PC-3 (cell line): ENCODE measurements at regions not wholly inside any gene's neighbourhood (a gene's known extent, or its start where the extent isn't known, plus 50 kb on each side); places are given as distances from the start of the nearest gene placed in this dataset.

Source experiments
- ATAC-seq: fragments of 200-7000 bp; cut with Tn5 transposase; 2 replicates; pipeline ENCODE4 v1.9.1; 2020; ENCODE audit warnings: mild to moderate bottlenecking, moderate library complexity
- BruUV-seq: library from RNA; stranded (reverse); fragments of 400-500 nt; replicated peaks from 2 replicates; lab custom pipeline; 2021; lab: Mats Ljungman, UMichigan
- CTCF ChIA-PET: fragments of 300-600 bp; sonication (Branson Sonifier 250); formaldehyde crosslinking; loops from one replicate; lab custom pipeline; 2022; ENCODE audit warnings: antibody characterized with exemption; lab: Charles Lee
- POLR2A ChIA-PET: fragments of 300-600 bp; sonication (Branson Sonifier 250); formaldehyde crosslinking; loops from one replicate; lab custom pipeline; 2022; ENCODE audit warnings: antibody characterized with exemption; ENCODE audit not compliant: unreplicated experiment; lab: Charles Lee
- DNase-seq: peaks from one replicate; pipeline ENCODE4 v3.0.0-alpha.2; 2015
- H2AFZ ChIP-seq: fragments of 300-600 bp; sonication (generic); 2 replicates; pipeline ENCODE4 v1.6.0; 2016; ENCODE audit warnings: antibody characterized with exemption, low read length
- H3F3A ChIP-seq: fragments of 300-600 bp; sonication (generic); one replicate; pipeline ENCODE4 v1.6.0; 2017; ENCODE audit warnings: antibody characterized with exemption, low read length, control low read depth, mild to moderate bottlenecking; ENCODE audit not compliant: unreplicated experiment
- H3K27ac ChIP-seq: fragments of 300-600 bp; sonication (generic); 2 replicates; pipeline ENCODE4 v1.5.1; 2016; ENCODE audit warnings: mild to moderate bottlenecking, low read length
- H3K27me3 ChIP-seq: fragments of 300-600 bp; sonication (generic); 2 replicates; pipeline ENCODE4 v1.6.1; 2016; ENCODE audit warnings: low read length, mixed read lengths
- H3K36me3 ChIP-seq: fragments of 300-600 bp; sonication (generic); 2 replicates; pipeline ENCODE4 v1.6.1; 2016; ENCODE audit warnings: low read depth, mixed run types, low read length, mixed read lengths
- H3K4me1 ChIP-seq: fragments of 300-600 bp; sonication (generic); 2 replicates; pipeline ENCODE4 v1.5.1; 2016; ENCODE audit warnings: low read length; ENCODE audit not compliant: insufficient read depth
- H3K4me2 ChIP-seq: fragments of 300-600 bp; sonication (generic); 2 replicates; pipeline ENCODE4 v1.6.0; 2016; ENCODE audit warnings: low read length
- H3K4me3 ChIP-seq: fragments of 300-600 bp; sonication (generic); 2 replicates; pipeline ENCODE4 v1.5.1; 2016; ENCODE audit warnings: mild to moderate bottlenecking, low read length, mixed read lengths
- H3K79me2 ChIP-seq: fragments of 300-600 bp; sonication (generic); 2 replicates; pipeline ENCODE4 v1.6.1; 2017; ENCODE audit warnings: low read length, mixed read lengths
- H3K9ac ChIP-seq: fragments of 300-600 bp; sonication (generic); 2 replicates; pipeline ENCODE4 v1.6.0; 2016; ENCODE audit warnings: mild to moderate bottlenecking, low read length
- H3K9me2 ChIP-seq: fragments of 300-600 bp; sonication (generic); replicated peaks from 2 replicates; pipeline ENCODE4 v1.6.1; 2016; ENCODE audit warnings: mixed run types, low read length, mixed read lengths
- H3K9me3 ChIP-seq: fragments of 300-600 bp; sonication (generic); 2 replicates; pipeline ENCODE4 v1.6.1; 2016; ENCODE audit warnings: low read length, mixed read lengths
- H4K20me1 ChIP-seq: fragments of 300-600 bp; sonication (generic); 2 replicates; pipeline ENCODE4 v1.6.1; 2016; ENCODE audit warnings: low read length, mixed read lengths
- CTCF ChIP-seq: fragments of 300-600 bp; sonication (generic); conservative IDR thresholded peaks from 2 replicates; pipeline ENCODE4 v1.5.1; 2017; ENCODE audit warnings: antibody characterized with exemption, low read depth, mild to moderate bottlenecking, low read length
- EZH2 ChIP-seq: fragments of 300-600 bp; sonication (generic); IDR thresholded peaks from one replicate; pipeline ENCODE4 v1.6.1; 2017; ENCODE audit warnings: antibody characterized with exemption, mild to moderate bottlenecking, low read length; ENCODE audit not compliant: unreplicated experiment
- EZH2phosphoT487 ChIP-seq: fragments of 300-600 bp; sonication (generic); IDR thresholded peaks from 2 replicates; pipeline ENCODE4 v1.6.1; 2018; ENCODE audit warnings: mild to moderate bottlenecking, antibody characterized with exemption, low read length, borderline replicate concordance
- intact Hi-C: fragments of 100-400 bp; cut with micrococcal nuclease; formaldehyde crosslinking; loops from 2 replicates; pipeline ENCODE4 v1.9.0; 2023

DNA sequence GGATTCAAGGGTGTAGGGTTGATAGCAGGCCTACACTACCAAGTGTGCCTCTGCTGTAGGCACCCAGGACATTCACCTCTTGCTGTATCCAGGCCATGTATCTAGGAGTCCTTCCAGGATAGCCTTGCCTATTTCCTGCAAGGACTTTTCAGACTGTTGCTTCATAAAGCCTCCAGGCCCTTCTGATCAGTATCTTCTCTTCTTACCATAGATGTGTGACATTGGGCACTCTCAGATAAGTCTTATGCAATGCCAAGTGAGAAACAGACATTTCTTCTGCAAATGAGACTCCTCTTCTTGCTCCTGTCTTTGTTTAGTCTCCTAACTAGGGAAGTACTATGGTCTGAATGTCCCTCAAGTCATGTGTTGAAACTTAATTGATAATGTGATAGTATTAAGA lies 386.8 kb downstream of the ANKRD50 start:
- intact Hi-C loops, result loop anchor here (10.0 kb wide), 1 partner anchor 1201 kb away; no protein-coding TSS in a partner anchor
- Histone ChIP-seq H3K27ac (no peak overlapping the region), H3K4me1 (peaks cover 11% of the 10 kb centered on the region; the same call in 1 of the 2 replicates), H3K4me3 (no peak overlapping the region), H2AFZ (no peak overlapping the region), H3F3A (no peaks in the 10 kb centered on the region), H4K20me1 (no peaks in the 10 kb centered on the region), H3K4me2 (no peak overlapping the region), H3K79me2 (no peaks in the 10 kb centered on the region), H3K27me3 (no peaks in the 10 kb centered on the region), H3K36me3 (no peaks in the 10 kb centered on the region), H3K9me3 (no peaks in the 10 kb centered on the region), H3K9ac (no peak overlapping the region), H3K9me2 (no peaks in the 10 kb centered on the region)
- ATAC-seq (no peak), DNase-seq (no peak)
- CTCF ChIA-PET, result no interaction called here
- POLR2A ChIA-PET, result no interaction called here
- TF ChIP-seq CTCF, result no peak
- TF ChIP-seq EZH2phosphoT487, result no peak
- TF ChIP-seq EZH2, result no peak
- BruUV-seq, result no TSS peak

DNA sequence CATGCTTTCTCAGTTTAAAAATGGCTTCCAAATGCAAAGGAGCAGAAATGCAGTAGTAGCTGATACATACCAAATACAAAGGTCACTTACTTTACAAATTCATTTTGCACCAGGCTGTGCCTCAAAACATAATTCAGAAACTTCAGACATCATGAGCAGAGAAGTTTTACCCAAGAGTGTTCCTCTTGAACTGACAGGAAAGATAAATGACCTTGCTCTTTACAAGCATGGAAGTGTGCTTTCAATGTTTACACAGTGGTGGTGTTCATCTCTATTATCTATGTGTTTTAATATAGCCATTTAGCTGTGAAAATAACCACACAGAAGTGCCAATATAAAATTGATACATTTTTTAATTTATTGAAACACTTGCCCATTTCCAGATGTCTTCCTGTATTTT lies 383.4 kb downstream of the ANKRD50 start:
- Histone ChIP-seq H3K4me2 (no peak overlapping the region), H3K4me1 (peaks cover 3% of the 10 kb centered on the region; the same call in 1 of the 2 replicates), H3K79me2 (no peaks in the 10 kb centered on the region), H3K9me3 (no peaks in the 10 kb centered on the region), H3K4me3 (no peak overlapping the region), H3K9ac (no peak overlapping the region), H3K27ac (no peak overlapping the region), H3K36me3 (no peaks in the 10 kb centered on the region), H3K9me2 (no peaks in the 10 kb centered on the region), H4K20me1 (no peaks in the 10 kb centered on the region), H3K27me3 (no peaks in the 10 kb centered on the region), H3F3A (no peaks in the 10 kb centered on the region), H2AFZ (no peak overlapping the region)
- intact Hi-C loops, result loop anchor here (10.0 kb wide), 1 partner anchor 1204 kb away; no protein-coding TSS in a partner anchor
- CTCF ChIA-PET, result no interaction called here
- DNase-seq (no peak), ATAC-seq (no peak)
- POLR2A ChIA-PET, result no interaction called here
- TF ChIP-seq EZH2phosphoT487 (no peak), EZH2 (no peak), CTCF (no peak)
- BruUV-seq, result no TSS peak

DNA sequence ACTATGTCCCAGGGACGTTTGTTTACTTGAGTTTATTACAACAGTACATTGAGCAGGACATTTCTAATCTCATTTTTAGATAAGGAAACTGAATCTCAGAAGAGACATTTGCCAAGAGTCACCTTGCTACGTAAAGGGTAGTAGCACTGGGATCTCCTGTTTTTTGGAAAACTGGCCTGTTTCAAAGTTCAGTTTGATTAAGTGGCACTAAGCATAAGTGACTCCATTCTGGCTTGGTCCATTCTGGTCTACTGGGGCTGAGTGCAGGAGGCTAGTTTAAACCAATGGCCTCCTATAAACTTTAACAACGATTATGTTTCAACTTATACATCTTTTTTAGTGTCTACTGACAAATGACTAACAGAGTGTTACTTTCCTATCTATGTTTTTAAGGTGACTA lies 382.5 kb downstream of the ANKRD50 start:
- H3F3A ChIP-seq, result no peaks in the 10 kb centered on the region
- no peak overlapping the region for H3K9ac ChIP-seq
- H2AFZ ChIP-seq, result no peak overlapping the region
- BruUV-seq, result no TSS peak
- no peak overlapping the region for H3K4me3 ChIP-seq
- H3K9me3 ChIP-seq, result no peaks in the 10 kb centered on the region
- H3K27ac ChIP-seq, result no peak overlapping the region
- no peak for TF ChIP-seq EZH2
- TF ChIP-seq CTCF, result no peak
- no peak for TF ChIP-seq EZH2phosphoT487
- H3K79me2 ChIP-seq, result no peaks in the 10 kb centered on the region
- H3K4me1 ChIP-seq, result peaks cover 8% of the 10 kb centered on the region; the same call in 1 of the 2 replicates
- intact Hi-C loops, result loop anchor here (5.0 to 10.0 kb wide), 3 partner anchors 82 to 317 kb away; no protein-coding TSS in a partner anchor
- H3K27me3 ChIP-seq, result no peaks in the 10 kb centered on the region
- CTCF ChIA-PET, result no interaction called here
- no peaks in the 10 kb centered on the region for H4K20me1 ChIP-seq
- POLR2A ChIA-PET, result no interaction called here
- H3K4me2 ChIP-seq, result no peak overlapping the region
- DNase-seq, result no peak
- H3K9me2 ChIP-seq, result no peaks in the 10 kb centered on the region
- ATAC-seq, result no peak
- no peaks in the 10 kb centered on the region for H3K36me3 ChIP-seq
